ENCODE measurements at regions not wholly inside any gene's neighbourhood (a gene's known extent, or its start where the extent isn't known, plus 50 kb on each side); places are given as distances from the start of the nearest gene placed in this dataset.

- H4K20me1 ChIP-seq (ENCODE audit: insufficient read depth): no peaks in the 10 kb centered on the region
- no peak overlapping the region for H2AFZ ChIP-seq
- no peak for DNase-seq
- no peak overlapping the region for H3K9ac ChIP-seq
- H3K27ac ChIP-seq: no peak overlapping the region
- H3K4me3 ChIP-seq: no peak overlapping the region
- H3K9me2 ChIP-seq (ENCODE audit: insufficient read depth): no peaks in the 10 kb centered on the region
- in situ Hi-C loops (cut with MboI): no loop called here
- 37 to 39% methylated on average over 15 of the region's 15 CpGs for WGBS, 2 experiments (ENCODE audit: low coverage in 1 of 2, low lambda C conversion rate in 2 of 2, missing lambda C conversion rate in 2 of 2)
- H3K4me1 ChIP-seq (ENCODE audit: insufficient read depth): no peaks in the 10 kb centered on the region
- TF ChIP-seq EZH2phosphoT487 (IDR thresholded peaks at IDR 0.05; ENCODE audit: insufficient read depth, low read depth) (no peak), EZH2 (IDR thresholded peaks at IDR 0.05; ENCODE audit: insufficient read depth, poor library complexity, severe bottlenecking) (no peak)
- H3K36me3 ChIP-seq (ENCODE audit: low read depth): no peaks in the 10 kb centered on the region
- no peaks in the 10 kb centered on the region for H3F3A ChIP-seq (ENCODE audit: insufficient read depth)
- no peaks in the 10 kb centered on the region for H3K79me2 ChIP-seq (ENCODE audit: insufficient read depth)
- peaks cover 3% of the 10 kb centered on the region for H3K9me3 ChIP-seq (ENCODE audit: low read depth)
- H3K4me2 ChIP-seq (ENCODE audit: unreplicated experiment): no peak overlapping the region
- H3K27me3 ChIP-seq (replicated peaks; ENCODE audit: insufficient read depth): no peaks in the 10 kb centered on the region
Observed at GRCh38 chr22:49147617-49148175, 680.0 kb downstream of the BRD1 start.

- no peak for DNase-seq
- no peak overlapping the region for H3K4me3 ChIP-seq
- no peaks in the 10 kb centered on the region for H3F3A ChIP-seq (ENCODE audit: insufficient read depth)
- no peak overlapping the region for H3K27ac ChIP-seq
- no peak overlapping the region for H3K9ac ChIP-seq
- H3K4me1 ChIP-seq (ENCODE audit: insufficient read depth): no peaks in the 10 kb centered on the region
- H3K9me2 ChIP-seq (ENCODE audit: insufficient read depth): no peaks in the 10 kb centered on the region
- no peak overlapping the region for H2AFZ ChIP-seq
- in situ Hi-C loops (cut with MboI): no loop called here
- no peaks in the 10 kb centered on the region for H4K20me1 ChIP-seq (ENCODE audit: insufficient read depth)
- 18 to 26% methylated on average over 11 of the region's 11 CpGs for WGBS, 2 experiments (ENCODE audit: low coverage in 1 of 2, low lambda C conversion rate in 2 of 2, missing lambda C conversion rate in 2 of 2)
- H3K79me2 ChIP-seq (ENCODE audit: insufficient read depth): no peaks in the 10 kb centered on the region
- TF ChIP-seq EZH2 (IDR thresholded peaks at IDR 0.05; ENCODE audit: insufficient read depth, poor library complexity, severe bottlenecking): no peak
- no peak for TF ChIP-seq EZH2phosphoT487 (IDR thresholded peaks at IDR 0.05; ENCODE audit: insufficient read depth, low read depth)
- H3K9me3 ChIP-seq (ENCODE audit: low read depth): peaks cover 3% of the 10 kb centered on the region
- H3K36me3 ChIP-seq (ENCODE audit: low read depth): no peaks in the 10 kb centered on the region
- H3K27me3 ChIP-seq (replicated peaks; ENCODE audit: insufficient read depth): no peaks in the 10 kb centered on the region
- H3K4me2 ChIP-seq (ENCODE audit: unreplicated experiment): no peak overlapping the region
Observed at GRCh38 chr22:49147171-49147570, 680.5 kb downstream of the BRD1 start.

DNA sequence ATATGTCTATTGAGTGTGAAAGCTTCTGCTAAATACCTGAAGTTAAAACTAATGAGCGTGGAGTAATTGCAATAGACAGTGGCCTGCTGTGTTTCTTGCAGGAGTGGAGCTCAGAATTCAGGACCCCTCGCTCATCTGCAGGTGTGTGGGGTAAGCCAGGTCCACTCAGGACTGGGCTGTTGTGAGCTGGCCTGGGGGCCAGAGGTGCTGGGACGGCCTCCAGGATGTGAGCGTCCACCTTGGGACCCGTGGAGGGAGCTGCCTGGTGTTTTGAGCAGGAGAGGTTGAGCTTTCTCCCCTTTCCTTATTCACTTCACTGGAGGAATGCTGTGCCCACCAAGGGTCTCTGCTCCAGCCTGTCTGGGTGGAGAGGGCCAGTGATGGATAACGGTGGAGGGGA lies 681.2 kb downstream of the BRD1 start:
- Histone ChIP-seq H3K36me3 (ENCODE audit: low read depth) (no peaks in the 10 kb centered on the region), H3K4me2 (ENCODE audit: unreplicated experiment) (no peak overlapping the region), H2AFZ (no peak overlapping the region), H3F3A (ENCODE audit: insufficient read depth) (no peaks in the 10 kb centered on the region), H3K9me2 (ENCODE audit: insufficient read depth) (no peaks in the 10 kb centered on the region), H3K27me3 (replicated peaks; ENCODE audit: insufficient read depth) (no peaks in the 10 kb centered on the region), H4K20me1 (ENCODE audit: insufficient read depth) (no peaks in the 10 kb centered on the region), H3K9me3 (ENCODE audit: low read depth) (peaks cover 3% of the 10 kb centered on the region), H3K79me2 (ENCODE audit: insufficient read depth) (no peaks in the 10 kb centered on the region), H3K27ac (no peak overlapping the region), H3K4me3 (no peak overlapping the region), H3K4me1 (ENCODE audit: insufficient read depth) (no peaks in the 10 kb centered on the region), H3K9ac (no peak overlapping the region)
- 27 to 37% methylated on average over 6 of the region's 6 CpGs for WGBS, 2 experiments (ENCODE audit: low coverage in 1 of 2, low lambda C conversion rate in 2 of 2, missing lambda C conversion rate in 2 of 2)
- TF ChIP-seq EZH2 (IDR thresholded peaks at IDR 0.05; ENCODE audit: insufficient read depth, poor library complexity, severe bottlenecking): no peak
- no peak for TF ChIP-seq EZH2phosphoT487 (IDR thresholded peaks at IDR 0.05; ENCODE audit: insufficient read depth, low read depth)
- in situ Hi-C loops (cut with MboI): no loop called here
- DNase-seq: no peak

- H3K4me3 ChIP-seq: no peak overlapping the region
- H4K20me1 ChIP-seq (ENCODE audit: insufficient read depth): no peaks in the 10 kb centered on the region
- no peaks in the 10 kb centered on the region for H3K79me2 ChIP-seq (ENCODE audit: insufficient read depth)
- TF ChIP-seq EZH2 (IDR thresholded peaks at IDR 0.05; ENCODE audit: insufficient read depth, poor library complexity, severe bottlenecking) (no peak), EZH2phosphoT487 (IDR thresholded peaks at IDR 0.05; ENCODE audit: insufficient read depth, low read depth) (no peak)
- H3F3A ChIP-seq (ENCODE audit: insufficient read depth): no peaks in the 10 kb centered on the region
- no peak overlapping the region for H2AFZ ChIP-seq
- no peak overlapping the region for H3K9ac ChIP-seq
- 45 to 49% methylated on average over 3 of the region's 3 CpGs for WGBS, 2 experiments (ENCODE audit: low coverage in 1 of 2, low lambda C conversion rate in 2 of 2, missing lambda C conversion rate in 2 of 2)
- no peak for DNase-seq
- H3K27me3 ChIP-seq (replicated peaks; ENCODE audit: insufficient read depth): no peaks in the 10 kb centered on the region
- H3K9me2 ChIP-seq (ENCODE audit: insufficient read depth): no peaks in the 10 kb centered on the region
- no peaks in the 10 kb centered on the region for H3K36me3 ChIP-seq (ENCODE audit: low read depth)
- H3K9me3 ChIP-seq (ENCODE audit: low read depth): peaks cover 3% of the 10 kb centered on the region
- no peak overlapping the region for H3K4me2 ChIP-seq (ENCODE audit: unreplicated experiment)
- in situ Hi-C loops (cut with MboI): no loop called here
- H3K27ac ChIP-seq: no peak overlapping the region
- H3K4me1 ChIP-seq (ENCODE audit: insufficient read depth): no peaks in the 10 kb centered on the region
Observed at GRCh38 chr22:49143812-49144211, 683.9 kb downstream of the BRD1 start.

DNA sequence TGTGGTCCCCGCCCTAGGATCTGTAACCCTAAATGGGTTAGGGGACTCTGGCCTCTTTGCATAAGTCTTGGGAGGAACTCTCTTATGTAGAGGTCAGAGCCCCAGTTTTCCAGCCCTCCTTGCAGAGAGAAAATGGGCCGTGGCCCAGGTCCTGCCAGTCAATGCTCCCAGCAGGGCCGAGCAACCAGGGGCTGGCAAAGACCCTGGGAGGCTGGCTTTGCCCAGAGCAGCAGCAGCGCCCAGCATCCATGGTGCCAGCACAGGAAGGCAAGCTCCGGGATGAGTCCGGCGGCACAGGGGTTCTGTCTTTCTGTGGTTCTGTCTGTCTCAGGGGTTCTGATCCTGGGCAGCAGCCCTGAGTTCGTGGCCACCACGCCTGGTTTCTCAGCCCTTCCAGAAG lies 684.8 kb downstream of the BRD1 start:
- Histone ChIP-seq H2AFZ (no peak overlapping the region), H3K27me3 (replicated peaks; ENCODE audit: insufficient read depth) (no peaks in the 10 kb centered on the region), H3K9me2 (ENCODE audit: insufficient read depth) (no peaks in the 10 kb centered on the region), H3K36me3 (ENCODE audit: low read depth) (no peaks in the 10 kb centered on the region), H4K20me1 (ENCODE audit: insufficient read depth) (no peaks in the 10 kb centered on the region), H3K4me2 (ENCODE audit: unreplicated experiment) (no peak overlapping the region), H3K9me3 (ENCODE audit: low read depth) (peaks cover 3% of the 10 kb centered on the region), H3K4me1 (ENCODE audit: insufficient read depth) (no peaks in the 10 kb centered on the region), H3F3A (ENCODE audit: insufficient read depth) (no peaks in the 10 kb centered on the region), H3K79me2 (ENCODE audit: insufficient read depth) (no peaks in the 10 kb centered on the region), H3K9ac (no peak overlapping the region), H3K27ac (no peak overlapping the region), H3K4me3 (no peak overlapping the region)
- no peak for TF ChIP-seq EZH2phosphoT487 (IDR thresholded peaks at IDR 0.05; ENCODE audit: insufficient read depth, low read depth)
- no peak for TF ChIP-seq EZH2 (IDR thresholded peaks at IDR 0.05; ENCODE audit: insufficient read depth, poor library complexity, severe bottlenecking)
- DNase-seq: no peak
- WGBS, 2 experiments (ENCODE audit: low coverage in 1 of 2, low lambda C conversion rate in 2 of 2, missing lambda C conversion rate in 2 of 2): 46% methylated on average over 8 to 9 of the region's 9 CpGs
- in situ Hi-C loops (cut with MboI): no loop called here
